B cell (primary cell): ENCODE measurements at regions not wholly inside any gene's neighbourhood (a gene's known extent, or its start where the extent isn't known, plus 50 kb on each side); places are given as distances from the start of the nearest gene placed in this dataset.

Experiments used
- ATAC-seq: fragments of 200-7000 bp; cut with Tn5 transposase; one replicate; pipeline ENCODE4 v1.10.0; 2021; ENCODE audit warnings: low read depth, mild to moderate bottlenecking, moderate number of reproducible peaks, moderate library complexity
- CTCF ChIA-PET: fragments of 350-600 bp; sonication (Branson Sonifier 250); formaldehyde crosslinking; loops from one replicate; lab custom pipeline; 2021; ENCODE audit warnings: antibody characterized with exemption, inconsistent platforms; lab: Charles Lee
- POLR2A ChIA-PET: fragments of 350-600 bp; sonication (Branson Sonifier 250); formaldehyde crosslinking; loops from one replicate; lab custom pipeline; 2021; ENCODE audit warnings: antibody characterized with exemption; lab: Charles Lee
- DNase-seq: peaks from one replicate; pipeline ENCODE4 v3.0.0; 2013
- H2AFZ ChIP-seq: 2 replicates; pipeline ENCODE4 v1.6.1; 2012; ENCODE audit warnings: mild to moderate bottlenecking, low read depth, low read length; ENCODE audit not compliant: insufficient read depth, poor library complexity, severe bottlenecking
- H3K27ac ChIP-seq, 2 donors: 1 replicate in 1 of 2; 2 replicates in 1 of 2; pipeline ENCODE4 v1.5.1; 2012 to 2013; ENCODE audit warnings: low read length in 2 of 2, mild to moderate bottlenecking in 2 of 2, moderate library complexity in 1 of 2
- H3K27me3 ChIP-seq, 4 experiments: fragments of 200-600 bp in 1 of 4; sonication (generic) in 1 of 4; replicated peaks in 1 of 4; 1 replicate in 2 of 4; 2 replicates in 2 of 4; pipeline versions ENCODE4 v1.6.1 to v1.7.0; 2013 to 2016; ENCODE audit warnings: low read length in 3 of 4, mild to moderate bottlenecking in 2 of 4, mixed read lengths in 1 of 4, moderate library complexity in 1 of 4; ENCODE audit not compliant: insufficient read depth in 4 of 4, control insufficient read depth in 3 of 4; ENCODE audit errors: control extremely low read depth in 1 of 4
- H3K36me3 ChIP-seq, 2 experiments: replicated peaks in 1 of 2; 1 replicate in 1 of 2; 2 replicates in 1 of 2; pipeline versions ENCODE4 v1.6.1 to v1.7.1; 2013; ENCODE audit warnings: low read length in 1 of 2; ENCODE audit not compliant: insufficient read depth in 2 of 2, control insufficient read depth in 1 of 2; ENCODE audit errors: control extremely low read depth in 1 of 2, extremely low read depth in 1 of 2
- H3K4me1 ChIP-seq, 2 donors: fragments of 200-600 bp in 1 of 2; sonication (generic) in 1 of 2; 1 replicate in 1 of 2; 2 replicates in 1 of 2; pipeline versions ENCODE4 v1.5.1 to v1.6.1; 2013 to 2017; ENCODE audit warnings: low read length in 2 of 2; ENCODE audit not compliant: control insufficient read depth in 2 of 2, insufficient read depth in 2 of 2
- H3K4me2 ChIP-seq: replicated peaks from 2 replicates; pipeline ENCODE3; 2012; ENCODE audit warnings: mild to moderate bottlenecking, low read depth, low read length; ENCODE audit not compliant: poor library complexity, severe bottlenecking
- H3K4me3 ChIP-seq, 5 experiments: fragments of 200-600 bp in 1 of 5; sonication (generic) in 1 of 5; 1 replicate in 3 of 5; 2 replicates in 2 of 5; pipeline versions ENCODE4 v1.5.1 to v1.7.0; 2011 to 2016; ENCODE audit warnings: low read length in 4 of 5, mild to moderate bottlenecking in 4 of 5, low read depth in 2 of 5, control low read depth in 1 of 5, moderate library complexity in 1 of 5; ENCODE audit not compliant: insufficient read depth in 1 of 5; ENCODE audit errors: control extremely low read depth in 1 of 5, extremely low read depth in 1 of 5
- H3K79me2 ChIP-seq: fragments of 200-600 bp; sonication (generic); one replicate; pipeline ENCODE4 v1.6.0; 2016; ENCODE audit warnings: low read length; ENCODE audit not compliant: control insufficient read depth, insufficient read depth
- H3K9ac ChIP-seq: fragments of 200-600 bp; sonication (generic); 2 replicates; pipeline ENCODE4 v1.6.1; 2017; ENCODE audit warnings: mild to moderate bottlenecking, low read length, moderate library complexity
- H3K9me3 ChIP-seq, 3 donors: one replicate each; pipeline versions ENCODE4 v1.6.1 to v1.7.1; 2013; ENCODE audit warnings: low read length in 2 of 3; ENCODE audit not compliant: control insufficient read depth in 2 of 3, insufficient read depth in 1 of 3; ENCODE audit errors: control extremely low read depth in 1 of 3
- H4K20me1 ChIP-seq: 2 replicates; pipeline ENCODE4 v1.6.0; 2012; ENCODE audit warnings: mild to moderate bottlenecking, low read length; ENCODE audit not compliant: insufficient read depth, control insufficient read depth, poor library complexity, severe bottlenecking
- H3K27ac Mint-ChIP-seq: one replicate; pipeline ENCODE4 v1.8.0; 2021; ENCODE audit warnings: mixed read lengths
- H3K27me3 Mint-ChIP-seq: one replicate; pipeline ENCODE4 v1.8.0; 2021; ENCODE audit warnings: mixed read lengths
- H3K4me1 Mint-ChIP-seq: one replicate; pipeline ENCODE4 v1.8.0; 2021; ENCODE audit warnings: mixed read lengths
- H3K4me3 Mint-ChIP-seq: one replicate; pipeline ENCODE4 v1.8.0; 2021; ENCODE audit warnings: mixed read lengths
- H3K9me3 Mint-ChIP-seq: one replicate; pipeline ENCODE4 v1.8.0; 2022; ENCODE audit warnings: mixed read lengths; ENCODE audit not compliant: insufficient read depth
- EZH2 ChIP-seq: IDR thresholded peaks from 2 replicates; pipeline ENCODE4 v1.6.1; 2012; ENCODE audit warnings: borderline replicate concordance, low read depth, mild to moderate bottlenecking, moderate library complexity, low read length; ENCODE audit not compliant: insufficient read depth, poor library complexity, severe bottlenecking
- WGBS: methylation state at CpG from one replicate; pipeline ENCODE4 v1.1.5; 2013; ENCODE audit warnings: missing lambda C conversion rate; ENCODE audit not compliant: insufficient coverage; 5-methylcytosine and 5-hydroxymethylcytosine counted together
- intact Hi-C: fragments of 100-400 bp; cut with micrococcal nuclease; formaldehyde crosslinking; loops from one replicate; pipeline ENCODE4 v1.10.0; 2022
- TF ChIP-seq, protein P1 (sequence below): fragments of 200-600 bp; IDR thresholded peaks from one replicate; pipeline ENCODE4 v1.8.0; 2022; ENCODE audit warnings: antibody characterized with exemption, mild to moderate bottlenecking

DNA sequence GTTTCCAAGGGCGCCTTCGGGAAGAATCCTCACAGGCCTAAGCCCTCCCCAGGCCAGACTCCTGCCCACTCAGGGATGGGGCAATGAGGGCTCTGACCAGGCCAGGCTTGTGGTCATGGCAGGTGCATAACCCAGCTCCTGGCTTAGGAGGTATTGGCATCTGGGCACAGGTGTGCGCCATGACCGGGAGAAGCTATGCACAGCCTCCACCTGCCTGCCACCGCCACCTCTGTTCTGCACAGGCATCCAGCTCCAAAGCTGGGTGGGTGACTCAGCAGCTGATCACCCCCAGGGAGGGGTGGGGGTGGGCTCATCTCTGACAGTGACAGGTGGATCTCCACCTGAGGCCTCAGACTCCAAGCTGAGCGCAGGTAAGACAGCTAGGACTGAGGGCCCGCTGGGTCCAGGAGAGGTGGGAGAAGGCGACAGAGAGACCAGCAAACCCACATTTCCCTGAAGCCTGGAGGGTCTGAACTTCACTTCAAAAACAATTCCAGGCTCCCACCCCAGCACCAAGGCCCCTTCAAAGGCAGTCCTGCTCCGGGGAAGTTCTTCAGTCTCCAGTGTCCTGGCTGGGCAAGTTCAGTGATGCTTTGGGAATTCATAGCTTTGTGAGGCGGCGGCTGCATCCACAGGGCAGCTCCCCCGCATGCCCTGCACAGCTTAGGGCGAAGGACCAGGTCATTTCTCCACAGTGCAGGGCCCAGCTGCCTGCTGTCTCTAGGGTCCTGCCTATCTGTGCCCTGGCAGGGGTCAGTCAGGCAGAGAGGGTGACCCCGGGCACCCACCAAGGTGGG lies 121.6 kb upstream of the SMURF2 start:
- ChIA-PET CTCF (no interaction called here), POLR2A (no interaction called here)
- Histone ChIP-seq H3K4me1 (peaks cover 24 to 28% of the 10 kb centered on the region in 2 donors), H4K20me1 (peaks cover 21% of the 10 kb centered on the region), H3K4me2 (no peak overlapping the region), H3K79me2 (no peaks in the 10 kb centered on the region), H3K9me3 (peaks cover 0 to 10% (median 0%) of the 10 kb centered on the region in 3 donors), H3K4me3 (no peak overlapping the region), H3K27ac (no peak overlapping the region), H3K9ac (no peak overlapping the region), H3K27me3 (peaks cover 0 to 23% (median 7%) of the 10 kb centered on the region in 4 experiments), H3K36me3 (peaks cover 0 to 16% of the 10 kb centered on the region in 2 experiments), H2AFZ (no peak overlapping the region)
- no peaks in the 10 kb centered on the region for H3K27me3 Mint-ChIP-seq
- no peaks in the 10 kb centered on the region for H3K9me3 Mint-ChIP-seq
- DNase-seq (no peak), ATAC-seq (no peak)
- H3K4me3 Mint-ChIP-seq = no peak overlapping the region
- TF ChIP-seq, protein P1, sequence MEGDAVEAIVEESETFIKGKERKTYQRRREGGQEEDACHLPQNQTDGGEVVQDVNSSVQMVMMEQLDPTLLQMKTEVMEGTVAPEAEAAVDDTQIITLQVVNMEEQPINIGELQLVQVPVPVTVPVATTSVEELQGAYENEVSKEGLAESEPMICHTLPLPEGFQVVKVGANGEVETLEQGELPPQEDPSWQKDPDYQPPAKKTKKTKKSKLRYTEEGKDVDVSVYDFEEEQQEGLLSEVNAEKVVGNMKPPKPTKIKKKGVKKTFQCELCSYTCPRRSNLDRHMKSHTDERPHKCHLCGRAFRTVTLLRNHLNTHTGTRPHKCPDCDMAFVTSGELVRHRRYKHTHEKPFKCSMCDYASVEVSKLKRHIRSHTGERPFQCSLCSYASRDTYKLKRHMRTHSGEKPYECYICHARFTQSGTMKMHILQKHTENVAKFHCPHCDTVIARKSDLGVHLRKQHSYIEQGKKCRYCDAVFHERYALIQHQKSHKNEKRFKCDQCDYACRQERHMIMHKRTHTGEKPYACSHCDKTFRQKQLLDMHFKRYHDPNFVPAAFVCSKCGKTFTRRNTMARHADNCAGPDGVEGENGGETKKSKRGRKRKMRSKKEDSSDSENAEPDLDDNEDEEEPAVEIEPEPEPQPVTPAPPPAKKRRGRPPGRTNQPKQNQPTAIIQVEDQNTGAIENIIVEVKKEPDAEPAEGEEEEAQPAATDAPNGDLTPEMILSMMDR = no peak
- no peak for TF ChIP-seq EZH2
- 96% methylated on average over 11 of the region's 14 CpGs for WGBS
- H3K4me1 Mint-ChIP-seq = peaks cover 23% of the 10 kb centered on the region
- H3K27ac Mint-ChIP-seq = no peak overlapping the region
- intact Hi-C loops = no loop called here

DNA sequence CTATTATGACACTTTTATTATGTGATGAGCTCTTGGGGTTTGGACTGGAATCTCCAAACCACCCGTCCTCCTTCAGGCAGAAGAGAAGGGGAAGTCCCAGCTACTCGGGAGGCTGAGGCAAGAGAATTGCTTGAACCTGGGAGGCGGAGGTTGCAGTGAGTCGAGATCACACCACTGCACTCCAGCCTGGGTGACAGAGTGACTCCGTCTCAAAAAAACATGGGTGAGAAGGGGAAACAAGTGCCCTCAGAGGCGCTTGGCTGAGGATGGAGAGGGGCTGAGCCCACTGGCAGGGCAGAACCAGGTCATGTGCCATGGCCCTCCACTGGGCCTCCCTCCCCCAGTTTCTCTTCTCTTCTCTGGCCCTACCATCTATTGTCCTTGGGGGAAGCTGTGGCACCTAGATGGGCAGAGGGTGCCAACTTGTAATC lies 120.9 kb upstream of the SMURF2 start:
- intact Hi-C loops = no loop called here
- no peak overlapping the region for H3K4me3 Mint-ChIP-seq
- DNase-seq = no peak

More for the DNA sequence above, 120.9 kb upstream of the SMURF2 start:
- Histone ChIP-seq H3K4me1 (peaks cover 28 to 32% of the 10 kb centered on the region in 2 donors), H2AFZ (no peak overlapping the region), H4K20me1 (peaks cover 24% of the 10 kb centered on the region), H3K79me2 (no peaks in the 10 kb centered on the region), H3K9ac (no peak overlapping the region), H3K36me3 (peaks cover 0 to 16% of the 10 kb centered on the region in 2 experiments), H3K9me3 (peaks cover 0 to 13% (median 0%) of the 10 kb centered on the region in 3 donors), H3K4me2 (no peak overlapping the region), H3K27ac (no peak overlapping the region), H3K27me3 (peaks cover 0 to 29% (median 9%) of the 10 kb centered on the region in 4 experiments), H3K4me3 (no peak overlapping the region)
- no peaks in the 10 kb centered on the region for H3K27me3 Mint-ChIP-seq
- H3K27ac Mint-ChIP-seq = no peak overlapping the region
- no peak for ATAC-seq
- H3K4me1 Mint-ChIP-seq = peaks cover 26% of the 10 kb centered on the region
- no peaks in the 10 kb centered on the region for H3K9me3 Mint-ChIP-seq
- WGBS = 93% methylated on average over 4 of the region's 6 CpGs
- TF ChIP-seq EZH2 = no peak
- TF ChIP-seq, protein P1 = no peak
- ChIA-PET CTCF (no interaction called here), POLR2A (no interaction called here)
